ENCODE measurements at regions not wholly inside any gene's neighbourhood (a gene's known extent, or its start where the extent isn't known, plus 50 kb on each side); places are given as distances from the start of the nearest gene placed in this dataset.

DNA sequence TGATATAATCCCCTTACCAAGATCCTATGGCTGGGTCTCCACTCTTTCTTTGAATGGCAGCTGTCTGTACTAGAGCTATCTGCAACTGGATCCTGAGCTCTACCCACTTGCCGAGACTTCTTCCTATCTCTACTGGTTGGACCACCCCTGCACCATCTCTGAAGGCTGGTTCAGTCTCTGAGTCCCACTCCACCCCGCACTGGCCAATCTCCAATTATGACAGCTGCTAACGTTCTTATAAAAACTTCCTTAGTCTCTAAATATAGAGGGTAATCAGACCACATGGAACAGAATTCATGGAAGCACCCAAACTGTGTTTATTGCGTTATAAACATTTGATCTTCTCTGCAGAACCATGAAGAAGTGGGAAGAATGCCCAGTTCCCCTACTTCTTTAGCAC, 186.6 kb upstream of the EEA1 start:
- no peaks in the 10 kb centered on the region for H3K9me3 ChIP-seq (replicated peaks)
- no peaks in the 10 kb centered on the region for H3K27me3 ChIP-seq (ENCODE audit: low read depth)
- no peak overlapping the region for H3K4me3 ChIP-seq
- no peaks in the 10 kb centered on the region for H3K36me3 ChIP-seq
- peaks cover 60% of the 10 kb centered on the region for H3K4me1 ChIP-seq
- TF ChIP-seq, protein P1, sequence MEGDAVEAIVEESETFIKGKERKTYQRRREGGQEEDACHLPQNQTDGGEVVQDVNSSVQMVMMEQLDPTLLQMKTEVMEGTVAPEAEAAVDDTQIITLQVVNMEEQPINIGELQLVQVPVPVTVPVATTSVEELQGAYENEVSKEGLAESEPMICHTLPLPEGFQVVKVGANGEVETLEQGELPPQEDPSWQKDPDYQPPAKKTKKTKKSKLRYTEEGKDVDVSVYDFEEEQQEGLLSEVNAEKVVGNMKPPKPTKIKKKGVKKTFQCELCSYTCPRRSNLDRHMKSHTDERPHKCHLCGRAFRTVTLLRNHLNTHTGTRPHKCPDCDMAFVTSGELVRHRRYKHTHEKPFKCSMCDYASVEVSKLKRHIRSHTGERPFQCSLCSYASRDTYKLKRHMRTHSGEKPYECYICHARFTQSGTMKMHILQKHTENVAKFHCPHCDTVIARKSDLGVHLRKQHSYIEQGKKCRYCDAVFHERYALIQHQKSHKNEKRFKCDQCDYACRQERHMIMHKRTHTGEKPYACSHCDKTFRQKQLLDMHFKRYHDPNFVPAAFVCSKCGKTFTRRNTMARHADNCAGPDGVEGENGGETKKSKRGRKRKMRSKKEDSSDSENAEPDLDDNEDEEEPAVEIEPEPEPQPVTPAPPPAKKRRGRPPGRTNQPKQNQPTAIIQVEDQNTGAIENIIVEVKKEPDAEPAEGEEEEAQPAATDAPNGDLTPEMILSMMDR (IDR thresholded peaks at IDR 0.05; ENCODE audit: borderline replicate concordance), result no peak
- H3K27ac ChIP-seq (replicated peaks), result peak overlapping the region; percentile 74
- intact Hi-C loops (cut with micrococcal nuclease), result no loop called here
- DNase-seq, result peak; percentile 19

DNA sequence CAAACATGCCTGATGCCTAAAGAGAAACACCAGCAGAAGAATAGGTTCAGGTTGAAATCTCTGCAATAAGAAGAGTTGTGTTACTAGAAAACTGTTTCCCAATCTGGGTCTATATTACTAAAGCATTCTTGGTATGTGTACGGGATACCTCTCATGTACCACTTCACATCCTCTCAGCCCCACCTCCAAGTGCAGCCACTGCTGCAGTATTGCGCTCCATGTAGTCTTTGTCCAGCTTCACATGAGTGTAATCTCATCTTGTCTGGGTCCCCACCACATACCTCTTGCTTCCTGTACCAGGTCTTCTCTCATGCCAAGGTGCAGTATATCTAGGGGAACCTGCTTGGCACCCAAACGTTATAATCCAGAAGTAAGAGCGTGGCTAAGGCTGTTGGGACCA, 187.5 kb upstream of the EEA1 start:
- no peak for DNase-seq
- Histone ChIP-seq H3K27me3 (ENCODE audit: low read depth) (no peaks in the 10 kb centered on the region), H3K36me3 (no peaks in the 10 kb centered on the region), H3K4me3 (no peak overlapping the region), H3K4me1 (peaks cover 51% of the 10 kb centered on the region), H3K9me3 (replicated peaks) (no peaks in the 10 kb centered on the region), H3K27ac (replicated peaks) (peak overlapping the region; percentile 74)
- TF ChIP-seq, protein P1 (IDR thresholded peaks at IDR 0.05; ENCODE audit: borderline replicate concordance), result no peak
- intact Hi-C loops (cut with micrococcal nuclease), result no loop called here

DNA sequence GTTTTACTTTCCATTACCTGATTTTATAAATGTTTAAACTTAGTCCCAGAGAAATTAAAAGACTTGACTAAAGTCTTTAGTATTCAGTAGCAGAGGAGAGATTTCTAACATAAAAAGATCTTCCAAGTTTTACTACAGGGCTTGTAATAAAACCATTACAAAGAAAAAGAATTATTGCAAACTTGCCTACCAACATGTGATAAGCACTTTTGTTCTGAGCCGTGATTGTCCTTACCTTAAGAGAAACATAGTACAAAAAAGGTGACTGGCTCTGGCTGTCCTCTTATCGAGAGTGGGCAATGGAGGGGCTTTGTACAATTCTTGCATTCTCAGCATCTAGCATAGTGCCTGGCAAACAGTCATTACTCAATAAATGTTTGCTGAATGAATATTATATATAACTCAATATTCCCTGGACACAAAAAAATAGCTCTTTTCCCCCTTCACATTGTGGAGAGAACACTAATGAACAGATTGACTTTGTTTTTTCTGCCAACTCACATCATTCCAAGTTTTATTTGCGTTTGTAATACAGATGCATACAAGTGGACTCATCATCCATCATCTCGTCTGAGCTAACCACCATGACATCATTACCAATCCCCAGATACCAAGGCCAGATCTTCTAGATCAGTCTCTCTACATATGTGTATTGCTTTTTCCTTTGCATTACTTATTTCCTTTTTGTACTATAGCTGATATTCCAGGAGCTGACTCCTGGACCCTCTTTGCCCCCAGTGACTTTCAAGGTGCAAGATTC, 192.8 kb upstream of the EEA1 start:
- no peak overlapping the region for H3K27ac ChIP-seq (replicated peaks)

DNA sequence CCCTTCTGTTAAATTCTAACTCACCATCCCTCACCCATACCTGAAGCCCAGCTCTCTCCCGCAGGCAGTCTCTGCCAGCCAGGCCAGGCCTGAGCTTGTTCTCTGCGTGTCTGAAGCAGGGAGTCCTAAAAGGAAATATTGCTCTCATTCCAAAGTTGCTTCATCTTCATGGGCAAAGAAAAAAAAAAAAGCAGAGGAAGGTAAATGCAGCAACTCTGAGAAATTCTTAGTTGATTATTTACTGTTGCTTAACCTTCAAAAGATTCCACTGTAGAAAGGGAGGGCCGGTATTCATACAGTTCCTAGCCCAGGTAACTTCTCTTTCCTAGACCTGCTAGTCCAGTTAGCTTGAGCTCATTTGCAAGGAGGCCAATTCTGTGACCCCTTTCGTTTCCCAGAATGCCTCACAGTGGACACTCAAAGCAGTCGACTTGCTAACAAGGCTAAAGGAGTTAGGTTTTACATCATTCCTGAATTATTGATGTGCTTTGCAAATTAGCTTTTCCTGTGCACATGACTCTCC, 193.5 kb upstream of the EEA1 start:
- DNase-seq, result no peak
- Histone ChIP-seq H3K4me1 (peaks cover 15% of the 10 kb centered on the region), H3K27me3 (ENCODE audit: low read depth) (no peaks in the 10 kb centered on the region), H3K27ac (replicated peaks) (no peak overlapping the region), H3K9me3 (replicated peaks) (no peaks in the 10 kb centered on the region), H3K4me3 (no peak overlapping the region), H3K36me3 (no peaks in the 10 kb centered on the region)
- intact Hi-C loops (cut with micrococcal nuclease), result no loop called here
- TF ChIP-seq, protein P1 (IDR thresholded peaks at IDR 0.05; ENCODE audit: borderline replicate concordance), result no peak

More for the DNA sequence above, 192.8 kb upstream of the EEA1 start:
- no peaks in the 10 kb centered on the region for H3K27me3 ChIP-seq (ENCODE audit: low read depth)
- H3K36me3 ChIP-seq, result no peaks in the 10 kb centered on the region
- intact Hi-C loops (cut with micrococcal nuclease), result no loop called here
- H3K9me3 ChIP-seq (replicated peaks), result no peaks in the 10 kb centered on the region
- TF ChIP-seq, protein P1 (IDR thresholded peaks at IDR 0.05; ENCODE audit: borderline replicate concordance), result no peak
- peaks cover 14% of the 10 kb centered on the region for H3K4me1 ChIP-seq
- DNase-seq, result no peak
- no peak overlapping the region for H3K4me3 ChIP-seq

DNA sequence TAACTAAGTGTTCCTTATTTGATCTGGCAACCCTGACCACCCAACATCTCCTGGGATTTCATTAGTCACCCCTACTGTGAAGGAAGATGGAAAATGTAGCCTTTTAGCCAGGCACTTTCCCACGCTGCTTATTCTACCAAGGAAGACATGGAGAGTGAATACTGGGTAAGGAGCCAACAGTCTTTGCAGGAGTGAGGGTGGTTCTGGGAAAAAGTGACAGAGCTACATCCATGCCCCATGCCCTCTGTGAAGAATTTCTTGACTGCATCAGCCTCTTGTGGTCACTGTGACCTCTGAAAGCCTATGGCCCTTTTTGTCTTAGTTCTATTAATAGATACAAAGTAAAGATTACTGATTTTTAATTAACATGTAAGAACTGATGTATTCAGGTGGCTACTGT, 196.0 kb upstream of the EEA1 start:
- no peak overlapping the region for H3K4me3 ChIP-seq
- peak overlapping the region; percentile 90 for H3K27ac ChIP-seq (replicated peaks)
- H3K4me1 ChIP-seq, result peaks cover 24% of the 10 kb centered on the region
- H3K27me3 ChIP-seq (ENCODE audit: low read depth), result no peaks in the 10 kb centered on the region
- no peaks in the 10 kb centered on the region for H3K36me3 ChIP-seq
- no peaks in the 10 kb centered on the region for H3K9me3 ChIP-seq (replicated peaks)
- DNase-seq, result no peak
- TF ChIP-seq, protein P1 (IDR thresholded peaks at IDR 0.05; ENCODE audit: borderline replicate concordance), result no peak
- intact Hi-C loops (cut with micrococcal nuclease), result no loop called here
